ENCODE measurements at regions not wholly inside any gene's neighbourhood (a gene's known extent, or its start where the extent isn't known, plus 50 kb on each side); places are given as distances from the start of the nearest gene placed in this dataset.

- TF ChIP-seq CTCF (conservative IDR thresholded peaks at IDR 0.05) (no peak), ZFX (IDR thresholded peaks at IDR 0.05) (no peak)
Observed at GRCh38 chr16:9542165-9542755, 450.8 kb downstream of the HAPSTR1 start.

All from C4-2B (cell line).